ENCODE measurements at regions not wholly inside any gene's neighbourhood (a gene's known extent, or its start where the extent isn't known, plus 50 kb on each side); places are given as distances from the start of the nearest gene placed in this dataset.

DNA sequence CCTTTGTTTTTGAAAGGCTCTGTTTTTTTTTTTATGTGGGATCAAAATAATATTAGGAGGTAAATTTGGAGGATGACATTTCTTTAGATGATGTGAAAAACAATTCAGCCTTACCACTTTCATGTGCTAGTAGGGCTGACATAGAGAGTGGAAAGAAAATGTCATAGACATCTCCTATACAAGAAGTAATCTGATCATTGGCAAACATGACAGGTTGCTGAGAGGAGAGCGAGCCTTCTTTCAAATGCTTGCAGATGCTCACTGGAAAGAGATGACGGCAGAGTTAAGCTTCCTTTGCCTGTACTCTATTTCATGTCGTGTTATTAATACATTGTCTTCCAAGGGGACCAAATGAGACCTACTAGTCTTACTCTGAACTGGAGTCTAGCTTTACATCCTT, 160.1 kb upstream of the DAP start:
- ATAC-seq, result no peak
- intact Hi-C loops (cut with DNase I; ENCODE audit: low total_unique reads) (no loop called here), in situ Hi-C loops (cut with MboI; ENCODE audit: low sequenced_read_pairs in 4 of 4) (no loop called here)

DNA sequence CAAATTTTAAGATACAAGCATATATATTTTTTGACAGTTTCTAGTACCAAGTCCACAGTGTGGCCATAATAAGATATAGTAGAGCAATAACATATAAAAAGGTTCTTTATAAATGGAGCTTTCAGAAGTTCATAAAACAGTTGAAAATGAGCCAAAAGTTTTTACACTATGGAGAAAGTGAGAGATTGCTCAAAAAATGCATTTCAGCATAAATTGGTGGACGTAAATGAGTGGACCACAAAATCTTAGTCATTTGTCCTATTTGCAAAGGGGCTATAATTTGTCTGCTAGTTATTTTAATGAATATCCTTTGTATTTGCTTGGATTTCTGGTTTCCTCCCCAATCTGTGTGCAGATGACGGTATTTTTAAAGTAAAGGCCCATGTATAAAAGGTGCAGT, 159.4 kb upstream of the DAP start:
- H3K27ac ChIP-seq, result no peak overlapping the region
- no peaks in the 10 kb centered on the region for H3K9me3 ChIP-seq
- H3K4me3 ChIP-seq, result no peak overlapping the region
- intact Hi-C loops (cut with DNase I; ENCODE audit: low total_unique reads) (no loop called here), in situ Hi-C loops (cut with MboI; ENCODE audit: low sequenced_read_pairs in 4 of 4) (no loop called here)
- ATAC-seq, result no peak
- no peaks in the 10 kb centered on the region for H3K4me1 ChIP-seq
- TF ChIP-seq, protein P1, sequence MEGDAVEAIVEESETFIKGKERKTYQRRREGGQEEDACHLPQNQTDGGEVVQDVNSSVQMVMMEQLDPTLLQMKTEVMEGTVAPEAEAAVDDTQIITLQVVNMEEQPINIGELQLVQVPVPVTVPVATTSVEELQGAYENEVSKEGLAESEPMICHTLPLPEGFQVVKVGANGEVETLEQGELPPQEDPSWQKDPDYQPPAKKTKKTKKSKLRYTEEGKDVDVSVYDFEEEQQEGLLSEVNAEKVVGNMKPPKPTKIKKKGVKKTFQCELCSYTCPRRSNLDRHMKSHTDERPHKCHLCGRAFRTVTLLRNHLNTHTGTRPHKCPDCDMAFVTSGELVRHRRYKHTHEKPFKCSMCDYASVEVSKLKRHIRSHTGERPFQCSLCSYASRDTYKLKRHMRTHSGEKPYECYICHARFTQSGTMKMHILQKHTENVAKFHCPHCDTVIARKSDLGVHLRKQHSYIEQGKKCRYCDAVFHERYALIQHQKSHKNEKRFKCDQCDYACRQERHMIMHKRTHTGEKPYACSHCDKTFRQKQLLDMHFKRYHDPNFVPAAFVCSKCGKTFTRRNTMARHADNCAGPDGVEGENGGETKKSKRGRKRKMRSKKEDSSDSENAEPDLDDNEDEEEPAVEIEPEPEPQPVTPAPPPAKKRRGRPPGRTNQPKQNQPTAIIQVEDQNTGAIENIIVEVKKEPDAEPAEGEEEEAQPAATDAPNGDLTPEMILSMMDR (IDR thresholded peaks at IDR 0.05 in 4 of 5, conservative IDR thresholded peaks at IDR 0.05 in 1 of 5), result no peak
- no peak for TF ChIP-seq POLR2A (IDR thresholded peaks at IDR 0.05)
- no peaks in the 10 kb centered on the region for H3K27me3 ChIP-seq
- no peaks in the 10 kb centered on the region for H3K36me3 ChIP-seq
- DNase-seq, result no peak

More for the DNA sequence above, 160.1 kb upstream of the DAP start:
- no peak for DNase-seq
- no peak overlapping the region for H3K4me3 ChIP-seq
- no peak overlapping the region for H3K27ac ChIP-seq
- no peaks in the 10 kb centered on the region for H3K4me1 ChIP-seq
- no peaks in the 10 kb centered on the region for H3K36me3 ChIP-seq
- TF ChIP-seq, protein P1 (IDR thresholded peaks at IDR 0.05 in 4 of 5, conservative IDR thresholded peaks at IDR 0.05 in 1 of 5), result no peak
- no peak for TF ChIP-seq POLR2A (IDR thresholded peaks at IDR 0.05)
- H3K9me3 ChIP-seq, result no peaks in the 10 kb centered on the region
- no peaks in the 10 kb centered on the region for H3K27me3 ChIP-seq

DNA sequence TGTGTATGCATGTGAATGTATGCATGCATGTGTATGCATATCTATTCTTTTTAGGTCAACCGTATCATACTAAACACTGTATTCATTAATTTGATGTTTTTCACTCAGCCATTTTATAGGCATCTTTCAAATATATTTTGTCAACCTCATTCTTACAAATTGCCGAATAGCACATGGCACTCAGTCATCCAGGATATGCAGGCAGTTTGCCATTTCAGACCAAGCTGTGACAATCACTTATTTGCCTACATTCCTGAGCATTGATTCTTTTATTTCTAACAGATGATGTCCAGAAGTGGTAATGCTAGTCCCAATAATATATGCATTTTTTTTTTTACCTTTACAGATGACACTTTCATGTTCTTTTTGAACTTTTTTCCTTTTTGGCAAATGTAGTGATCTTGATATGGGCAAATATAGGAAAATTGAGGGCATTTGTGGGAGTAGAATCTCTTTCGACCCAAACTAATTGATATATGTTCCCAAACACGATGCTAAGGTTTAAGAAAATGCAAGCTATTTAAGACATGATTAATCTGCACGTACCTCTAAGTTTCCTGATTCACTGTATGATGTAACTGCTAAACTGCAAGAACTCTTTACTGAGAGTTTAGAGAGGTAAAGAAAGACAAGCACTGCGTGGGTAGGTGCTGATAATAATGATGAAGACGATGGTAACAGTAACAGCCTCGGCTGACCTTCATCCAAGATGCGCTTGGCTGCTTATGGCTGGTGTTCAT, 153.9 kb upstream of the DAP start:
- Histone ChIP-seq H3K27me3 (no peaks in the 10 kb centered on the region), H3K9me3 (no peaks in the 10 kb centered on the region), H3K27ac (no peak overlapping the region), H3K4me3 (no peak overlapping the region), H3K4me1 (no peaks in the 10 kb centered on the region), H3K36me3 (no peaks in the 10 kb centered on the region)
- intact Hi-C loops (cut with DNase I; ENCODE audit: low total_unique reads), result no loop called here
- no peak for TF ChIP-seq POLR2A (IDR thresholded peaks at IDR 0.05)
- TF ChIP-seq, protein P1 (IDR thresholded peaks at IDR 0.05 in 4 of 5, conservative IDR thresholded peaks at IDR 0.05 in 1 of 5), result no peak
- DNase-seq (no peak), ATAC-seq (no peak)
- in situ Hi-C loops (cut with MboI; ENCODE audit: low sequenced_read_pairs in 4 of 4), result no loop called here

DNA sequence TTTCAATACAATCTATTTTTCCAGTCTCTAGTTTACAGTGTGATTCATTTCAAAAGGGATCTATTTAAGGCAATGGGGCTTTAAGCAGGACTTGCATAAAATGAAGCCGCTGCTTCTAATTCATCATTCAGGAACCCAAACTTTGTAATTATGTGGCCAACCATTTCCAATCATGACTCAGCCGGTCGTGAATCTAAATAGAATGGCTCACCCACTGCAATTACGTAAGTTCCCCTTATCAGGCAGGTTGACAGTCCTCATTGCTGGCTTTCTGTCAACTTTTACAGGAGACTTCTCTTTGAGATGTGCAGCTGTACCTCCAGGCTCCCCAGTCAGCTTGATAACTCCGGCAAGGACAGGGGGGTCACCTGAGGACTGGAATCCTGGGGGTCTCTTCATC, 152.8 kb upstream of the DAP start:
- H3K4me1 ChIP-seq, result no peaks in the 10 kb centered on the region
- TF ChIP-seq, protein P1 (IDR thresholded peaks at IDR 0.05 in 4 of 5, conservative IDR thresholded peaks at IDR 0.05 in 1 of 5), result no peak
- TF ChIP-seq POLR2A (IDR thresholded peaks at IDR 0.05), result no peak
- H3K36me3 ChIP-seq, result no peaks in the 10 kb centered on the region
- intact Hi-C loops (cut with DNase I; ENCODE audit: low total_unique reads) (no loop called here), in situ Hi-C loops (cut with MboI; ENCODE audit: low sequenced_read_pairs in 4 of 4) (no loop called here)
- no peak for DNase-seq
- no peaks in the 10 kb centered on the region for H3K27me3 ChIP-seq
- no peak overlapping the region for H3K4me3 ChIP-seq
- no peak for ATAC-seq
- H3K27ac ChIP-seq, result no peak overlapping the region
- no peaks in the 10 kb centered on the region for H3K9me3 ChIP-seq

All from gastrocnemius medialis (tissue), 4 donors.